ENCODE measurements at regions not wholly inside any gene's neighbourhood (a gene's known extent, or its start where the extent isn't known, plus 50 kb on each side); places are given as distances from the start of the nearest gene placed in this dataset.

DNA sequence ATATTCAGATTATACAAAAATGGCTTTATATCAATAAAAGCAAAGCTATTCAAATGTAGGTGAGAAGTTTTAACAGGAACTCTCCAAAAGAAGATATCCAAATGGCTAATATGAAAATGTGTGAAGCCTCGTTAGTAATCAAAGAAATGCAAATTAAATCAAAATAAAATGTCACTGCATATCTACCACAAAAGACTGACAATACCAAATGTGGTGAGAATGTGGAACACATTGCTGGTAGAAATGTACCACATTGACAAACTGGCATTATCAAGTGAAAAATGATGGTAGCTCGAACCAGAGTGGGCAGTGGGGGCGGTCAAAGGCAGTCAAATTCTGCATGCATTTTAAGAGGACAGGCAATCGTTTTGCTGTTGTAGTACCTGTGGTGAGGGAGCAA is 1012.7 kb downstream of the TDRD15 start:
- ChIA-PET CTCF (ENCODE audit: low intra/inter-chr PET ratio, low total read pairs) (no interaction called here), POLR2A (no interaction called here)
- Histone ChIP-seq H3K4me3 (replicated peaks in 1 of 3; ENCODE audit: insufficient read depth in 1 of 3, low read depth in 2 of 3, low read length in 3 of 3) (no peak overlapping the region), H3K9ac (ENCODE audit: insufficient read depth, low read depth, low read length) (no peak overlapping the region), H3K36me3 (replicated peaks in 1 of 2; ENCODE audit: control insufficient read depth in 1 of 2, insufficient read depth in 2 of 2, low read length in 2 of 2) (no peaks in the 10 kb centered on the region), H2AFZ (ENCODE audit: low read length) (no peak overlapping the region), H3K79me2 (ENCODE audit: insufficient read depth, low read length) (no peaks in the 10 kb centered on the region), H3K4me2 (ENCODE audit: low read depth, low read length) (no peak overlapping the region), H3K27ac (ENCODE audit: extremely low read length, insufficient read depth, low read length) (no peak overlapping the region), H3K9me3 (ENCODE audit: low read length) (peaks cover 46% of the 10 kb centered on the region), H3K4me1 (ENCODE audit: insufficient read depth, low read length) (no peaks in the 10 kb centered on the region), H4K20me1 (ENCODE audit: insufficient read depth, low read length) (no peaks in the 10 kb centered on the region), H3K27me3 (ENCODE audit: control insufficient read depth in 1 of 2, insufficient read depth in 2 of 2, low read length in 2 of 2) (no peaks in the 10 kb centered on the region)
- intact Hi-C loops (cut with micrococcal nuclease; ENCODE audit: unreplicated experiment): no loop called here
- FAIRE-seq (no peak), DNase-seq (ENCODE audit: low spot score) (no peak), ATAC-seq (no peak)
- BruUV-seq (replicated peaks): no TSS peak
- WGBS (ENCODE audit: low lambda C conversion rate): 7% methylated on average over 4 of the region's 4 CpGs
- TF ChIP-seq MXD4 (CRISPR knock-in tag; IDR thresholded peaks at IDR 0.05) (no peak), ZNF30 (CRISPR knock-in tag; IDR thresholded peaks at IDR 0.05) (no peak), KDM5B (CRISPR knock-in tag; IDR thresholded peaks at IDR 0.05; ENCODE audit: borderline replicate concordance) (no peak), JARID2 (CRISPR knock-in tag; IDR thresholded peaks at IDR 0.05; ENCODE audit: insufficient replicate concordance) (no peak), ZNF530 (CRISPR knock-in tag; IDR thresholded peaks at IDR 0.05; ENCODE audit: low read depth) (no peak), SOX13 (IDR thresholded peaks at IDR 0.05) (no peak), SOX13 (CRISPR knock-in tag; conservative IDR thresholded peaks at IDR 0.05 in 1 of 2, IDR thresholded peaks at IDR 0.05 in 1 of 2) (no peak), CBFB (CRISPR knock-in tag; IDR thresholded peaks at IDR 0.05) (no peak), YY1 (IDR thresholded peaks at IDR 0.05; ENCODE audit: insufficient read depth, insufficient replicate concordance, low read depth, low read length) (no peak), ZNF563 (CRISPR knock-in tag; IDR thresholded peaks at IDR 0.05) (no peak), NR2C2 (CRISPR knock-in tag; IDR thresholded peaks at IDR 0.05; ENCODE audit: borderline replicate concordance) (no peak), HIVEP1 (CRISPR knock-in tag; IDR thresholded peaks at IDR 0.05) (no peak)
- TF ChIP-seq, protein P1, sequence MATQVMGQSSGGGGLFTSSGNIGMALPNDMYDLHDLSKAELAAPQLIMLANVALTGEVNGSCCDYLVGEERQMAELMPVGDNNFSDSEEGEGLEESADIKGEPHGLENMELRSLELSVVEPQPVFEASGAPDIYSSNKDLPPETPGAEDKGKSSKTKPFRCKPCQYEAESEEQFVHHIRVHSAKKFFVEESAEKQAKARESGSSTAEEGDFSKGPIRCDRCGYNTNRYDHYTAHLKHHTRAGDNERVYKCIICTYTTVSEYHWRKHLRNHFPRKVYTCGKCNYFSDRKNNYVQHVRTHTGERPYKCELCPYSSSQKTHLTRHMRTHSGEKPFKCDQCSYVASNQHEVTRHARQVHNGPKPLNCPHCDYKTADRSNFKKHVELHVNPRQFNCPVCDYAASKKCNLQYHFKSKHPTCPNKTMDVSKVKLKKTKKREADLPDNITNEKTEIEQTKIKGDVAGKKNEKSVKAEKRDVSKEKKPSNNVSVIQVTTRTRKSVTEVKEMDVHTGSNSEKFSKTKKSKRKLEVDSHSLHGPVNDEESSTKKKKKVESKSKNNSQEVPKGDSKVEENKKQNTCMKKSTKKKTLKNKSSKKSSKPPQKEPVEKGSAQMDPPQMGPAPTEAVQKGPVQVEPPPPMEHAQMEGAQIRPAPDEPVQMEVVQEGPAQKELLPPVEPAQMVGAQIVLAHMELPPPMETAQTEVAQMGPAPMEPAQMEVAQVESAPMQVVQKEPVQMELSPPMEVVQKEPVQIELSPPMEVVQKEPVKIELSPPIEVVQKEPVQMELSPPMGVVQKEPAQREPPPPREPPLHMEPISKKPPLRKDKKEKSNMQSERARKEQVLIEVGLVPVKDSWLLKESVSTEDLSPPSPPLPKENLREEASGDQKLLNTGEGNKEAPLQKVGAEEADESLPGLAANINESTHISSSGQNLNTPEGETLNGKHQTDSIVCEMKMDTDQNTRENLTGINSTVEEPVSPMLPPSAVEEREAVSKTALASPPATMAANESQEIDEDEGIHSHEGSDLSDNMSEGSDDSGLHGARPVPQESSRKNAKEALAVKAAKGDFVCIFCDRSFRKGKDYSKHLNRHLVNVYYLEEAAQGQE (IDR thresholded peaks at IDR 0.05; ENCODE audit: borderline replicate concordance in 1 of 2, low read depth in 1 of 2, low read length in 2 of 2): no peak
- TF ChIP-seq, protein P2, sequence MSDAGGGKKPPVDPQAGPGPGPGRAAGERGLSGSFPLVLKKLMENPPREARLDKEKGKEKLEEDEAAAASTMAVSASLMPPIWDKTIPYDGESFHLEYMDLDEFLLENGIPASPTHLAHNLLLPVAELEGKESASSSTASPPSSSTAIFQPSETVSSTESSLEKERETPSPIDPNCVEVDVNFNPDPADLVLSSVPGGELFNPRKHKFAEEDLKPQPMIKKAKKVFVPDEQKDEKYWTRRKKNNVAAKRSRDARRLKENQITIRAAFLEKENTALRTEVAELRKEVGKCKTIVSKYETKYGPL (CRISPR knock-in tag; IDR thresholded peaks at IDR 0.05): no peak
- TF ChIP-seq, protein P3, sequence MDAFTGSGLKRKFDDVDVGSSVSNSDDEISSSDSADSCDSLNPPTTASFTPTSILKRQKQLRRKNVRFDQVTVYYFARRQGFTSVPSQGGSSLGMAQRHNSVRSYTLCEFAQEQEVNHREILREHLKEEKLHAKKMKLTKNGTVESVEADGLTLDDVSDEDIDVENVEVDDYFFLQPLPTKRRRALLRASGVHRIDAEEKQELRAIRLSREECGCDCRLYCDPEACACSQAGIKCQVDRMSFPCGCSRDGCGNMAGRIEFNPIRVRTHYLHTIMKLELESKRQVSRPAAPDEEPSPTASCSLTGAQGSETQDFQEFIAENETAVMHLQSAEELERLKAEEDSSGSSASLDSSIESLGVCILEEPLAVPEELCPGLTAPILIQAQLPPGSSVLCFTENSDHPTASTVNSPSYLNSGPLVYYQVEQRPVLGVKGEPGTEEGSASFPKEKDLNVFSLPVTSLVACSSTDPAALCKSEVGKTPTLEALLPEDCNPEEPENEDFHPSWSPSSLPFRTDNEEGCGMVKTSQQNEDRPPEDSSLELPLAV (CRISPR knock-in tag; conservative IDR thresholded peaks at IDR 0.05; ENCODE audit: low read depth): no peak
- TF ChIP-seq, protein P4, sequence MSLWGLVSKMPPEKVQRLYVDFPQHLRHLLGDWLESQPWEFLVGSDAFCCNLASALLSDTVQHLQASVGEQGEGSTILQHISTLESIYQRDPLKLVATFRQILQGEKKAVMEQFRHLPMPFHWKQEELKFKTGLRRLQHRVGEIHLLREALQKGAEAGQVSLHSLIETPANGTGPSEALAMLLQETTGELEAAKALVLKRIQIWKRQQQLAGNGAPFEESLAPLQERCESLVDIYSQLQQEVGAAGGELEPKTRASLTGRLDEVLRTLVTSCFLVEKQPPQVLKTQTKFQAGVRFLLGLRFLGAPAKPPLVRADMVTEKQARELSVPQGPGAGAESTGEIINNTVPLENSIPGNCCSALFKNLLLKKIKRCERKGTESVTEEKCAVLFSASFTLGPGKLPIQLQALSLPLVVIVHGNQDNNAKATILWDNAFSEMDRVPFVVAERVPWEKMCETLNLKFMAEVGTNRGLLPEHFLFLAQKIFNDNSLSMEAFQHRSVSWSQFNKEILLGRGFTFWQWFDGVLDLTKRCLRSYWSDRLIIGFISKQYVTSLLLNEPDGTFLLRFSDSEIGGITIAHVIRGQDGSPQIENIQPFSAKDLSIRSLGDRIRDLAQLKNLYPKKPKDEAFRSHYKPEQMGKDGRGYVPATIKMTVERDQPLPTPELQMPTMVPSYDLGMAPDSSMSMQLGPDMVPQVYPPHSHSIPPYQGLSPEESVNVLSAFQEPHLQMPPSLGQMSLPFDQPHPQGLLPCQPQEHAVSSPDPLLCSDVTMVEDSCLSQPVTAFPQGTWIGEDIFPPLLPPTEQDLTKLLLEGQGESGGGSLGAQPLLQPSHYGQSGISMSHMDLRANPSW (CRISPR knock-in tag; IDR thresholded peaks at IDR 0.05; ENCODE audit: borderline replicate concordance): no peak
- in situ Hi-C loops (cut with HindIII; ENCODE audit: extremely low pct_ligation_motif_present, low pct_unique_long_range_greater_than_20kb): no loop called here

All from HepG2 (cell line).